ENCODE measurements at regions not wholly inside any gene's neighbourhood (a gene's known extent, or its start where the extent isn't known, plus 50 kb on each side); places are given as distances from the start of the nearest gene placed in this dataset.

DNA sequence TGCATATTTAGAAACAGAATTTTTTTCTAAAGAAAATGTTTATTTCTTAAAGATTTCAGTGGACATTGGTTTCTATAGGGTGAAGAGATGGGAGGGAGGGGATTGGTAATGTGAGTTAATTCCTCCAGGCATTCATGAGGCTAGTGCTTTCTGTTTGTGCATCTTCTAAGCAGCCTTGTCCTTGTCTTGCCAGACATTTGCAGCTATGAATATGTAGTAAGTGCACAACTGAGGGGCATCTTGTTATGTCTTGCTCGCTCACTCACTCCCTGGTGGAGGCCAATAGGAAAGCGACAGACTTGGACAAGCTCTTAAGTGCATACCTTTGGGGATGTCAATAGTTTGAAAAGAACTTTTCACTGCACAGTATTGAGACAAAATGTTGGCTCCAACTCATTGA lies 92.5 kb upstream of the ATP10A start:
- H3K9ac ChIP-seq (ENCODE audit: low read length): no peak overlapping the region
- no peaks in the 10 kb centered on the region for H3K9me3 ChIP-seq (ENCODE audit: control insufficient read depth, low read length)
- H3K27me3 ChIP-seq (ENCODE audit: control insufficient read depth, insufficient read depth, low read length): no peaks in the 10 kb centered on the region
- H3K4me1 ChIP-seq (ENCODE audit: control insufficient read depth, insufficient read depth, low read length): no peaks in the 10 kb centered on the region
- no peaks in the 10 kb centered on the region for H3K36me3 ChIP-seq (ENCODE audit: control insufficient read depth, insufficient read depth, low read length)
- H3K4me3 ChIP-seq (ENCODE audit: low read length): no peak overlapping the region

DNA sequence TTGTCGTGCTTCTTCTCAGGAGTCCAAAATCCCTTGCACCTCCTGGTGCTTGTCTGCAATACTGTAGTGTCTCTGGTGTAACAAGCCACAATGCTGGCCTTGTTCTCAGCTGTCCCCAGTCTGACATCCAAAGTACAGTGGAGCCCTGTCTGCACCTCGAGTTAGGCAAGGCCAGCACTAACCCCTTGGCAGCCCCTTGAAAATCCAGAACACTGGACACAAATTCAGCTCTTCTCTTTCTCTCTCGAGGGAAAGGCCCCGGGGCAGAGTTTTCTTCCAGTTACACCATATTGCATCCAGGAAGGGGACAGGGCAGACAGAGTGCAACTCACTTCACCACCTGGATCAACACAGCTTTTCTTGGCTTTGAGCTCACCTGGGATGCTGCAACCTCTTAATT lies 91.3 kb upstream of the ATP10A start:
- Histone ChIP-seq H3K9ac (ENCODE audit: low read length) (no peak overlapping the region), H3K4me3 (ENCODE audit: low read length) (no peak overlapping the region), H3K36me3 (ENCODE audit: control insufficient read depth, insufficient read depth, low read length) (no peaks in the 10 kb centered on the region), H3K27me3 (ENCODE audit: control insufficient read depth, insufficient read depth, low read length) (no peaks in the 10 kb centered on the region), H3K4me1 (ENCODE audit: control insufficient read depth, insufficient read depth, low read length) (no peaks in the 10 kb centered on the region), H3K9me3 (ENCODE audit: control insufficient read depth, low read length) (no peaks in the 10 kb centered on the region)

DNA sequence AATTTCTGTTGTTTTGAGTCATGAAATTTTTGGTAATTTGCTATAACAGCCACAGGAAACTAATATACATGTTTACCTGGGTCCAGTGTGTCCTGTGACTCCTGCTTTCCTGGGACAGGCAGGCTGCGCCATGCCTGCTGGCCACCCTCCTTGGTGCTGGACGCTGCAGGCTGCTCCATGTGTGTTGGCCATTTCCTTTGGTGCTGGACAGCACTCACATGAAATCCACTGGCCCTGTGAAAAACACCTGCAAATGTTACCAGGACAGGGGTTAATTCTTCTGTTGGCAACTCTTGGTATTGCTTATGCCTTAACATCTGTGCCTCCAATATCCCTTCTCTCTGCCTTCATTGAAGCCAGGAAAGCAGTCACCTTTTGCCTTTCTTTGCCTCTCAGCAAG lies 86.9 kb upstream of the ATP10A start:
- H3K9me3 ChIP-seq (ENCODE audit: control insufficient read depth, low read length): no peaks in the 10 kb centered on the region

DNA sequence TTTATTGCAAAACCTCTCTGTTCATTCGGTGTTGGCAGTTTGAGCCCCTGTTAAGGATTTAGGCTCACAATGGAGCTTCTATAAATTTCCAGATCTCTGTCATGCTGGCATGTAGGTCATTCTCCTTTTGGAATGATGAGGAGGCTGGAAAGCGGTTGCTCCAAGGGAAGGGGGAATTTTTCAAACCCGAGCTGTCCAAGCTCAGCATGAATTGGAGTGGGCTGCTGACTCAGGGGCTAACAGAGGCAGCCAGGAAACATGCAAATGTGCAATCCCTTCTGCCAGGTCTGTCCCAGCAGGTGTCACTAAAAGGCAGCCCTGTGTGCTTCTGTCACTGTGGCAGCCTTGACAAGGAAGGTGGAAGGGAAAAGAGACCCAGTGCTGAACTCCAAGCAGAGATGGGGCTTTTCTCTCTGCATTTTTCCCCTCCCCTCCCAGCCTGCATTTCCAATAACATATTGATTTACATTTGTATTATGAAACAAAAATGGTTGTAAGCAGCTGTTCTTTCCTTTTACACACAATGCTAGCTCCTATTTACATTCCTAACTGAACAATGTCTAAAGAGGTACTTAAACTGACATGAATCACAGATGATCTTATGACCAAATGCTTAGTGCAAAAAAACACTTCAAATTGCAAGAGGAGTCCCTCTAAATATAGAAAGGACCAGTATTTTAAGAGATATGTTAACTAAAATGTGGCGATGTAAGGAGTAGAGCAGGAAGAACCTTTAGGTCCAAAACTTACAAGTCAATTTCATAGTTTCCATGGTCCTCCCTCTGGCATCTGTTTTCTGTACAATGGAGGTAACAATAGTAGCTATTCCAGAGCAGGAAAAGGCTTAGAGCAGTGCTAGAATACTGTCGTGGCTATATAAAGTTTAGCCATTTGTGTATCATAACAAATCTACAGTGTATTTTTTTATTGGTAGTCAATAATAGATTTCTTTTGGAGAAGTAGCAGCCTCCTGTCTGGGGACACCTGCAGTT lies 84.5 kb upstream of the ATP10A start:
- H3K9ac ChIP-seq (ENCODE audit: low read length): no peak overlapping the region
- no peaks in the 10 kb centered on the region for H3K27me3 ChIP-seq (ENCODE audit: control insufficient read depth, insufficient read depth, low read length)
- H3K4me3 ChIP-seq (ENCODE audit: low read length): no peak overlapping the region
- no peaks in the 10 kb centered on the region for H3K4me1 ChIP-seq (ENCODE audit: control insufficient read depth, insufficient read depth, low read length)
- H3K9me3 ChIP-seq (ENCODE audit: control insufficient read depth, low read length): no peaks in the 10 kb centered on the region
- H3K36me3 ChIP-seq (ENCODE audit: control insufficient read depth, insufficient read depth, low read length): no peaks in the 10 kb centered on the region

More for the DNA sequence above, 86.9 kb upstream of the ATP10A start:
- Histone ChIP-seq H3K9ac (ENCODE audit: low read length) (no peak overlapping the region), H3K36me3 (ENCODE audit: control insufficient read depth, insufficient read depth, low read length) (no peaks in the 10 kb centered on the region), H3K4me1 (ENCODE audit: control insufficient read depth, insufficient read depth, low read length) (no peaks in the 10 kb centered on the region), H3K27me3 (ENCODE audit: control insufficient read depth, insufficient read depth, low read length) (no peaks in the 10 kb centered on the region), H3K4me3 (ENCODE audit: low read length) (no peak overlapping the region)

DNA sequence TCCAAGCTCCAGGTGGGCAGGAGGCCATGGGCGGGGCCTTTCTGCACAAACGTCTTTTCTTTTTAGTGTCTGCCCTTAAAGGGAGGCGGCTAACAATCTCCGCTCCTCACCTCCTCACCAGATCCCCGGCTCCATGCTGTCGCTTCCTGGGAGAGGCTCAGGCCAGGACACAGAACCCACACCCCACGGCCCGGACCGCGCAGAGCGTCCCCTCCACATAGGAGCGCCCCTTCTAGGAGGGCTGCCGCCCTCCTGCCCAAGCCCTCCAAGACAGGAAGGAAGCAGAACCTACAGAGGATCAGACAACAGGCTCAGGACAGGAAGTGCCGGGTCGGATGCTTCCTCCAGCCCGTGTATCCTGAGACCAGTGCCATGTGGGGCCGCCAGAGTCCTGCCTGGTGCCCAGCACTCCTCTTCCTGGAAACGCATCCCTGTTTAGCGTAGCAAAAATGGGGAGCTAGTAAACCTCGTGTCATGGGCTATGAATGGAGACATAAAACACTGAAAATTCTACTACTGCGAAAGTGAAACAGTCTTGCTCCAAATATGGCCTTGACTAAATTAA lies 83.2 kb upstream of the ATP10A start:
- H3K9ac ChIP-seq (ENCODE audit: low read length): no peak overlapping the region
- no peak overlapping the region for H3K4me3 ChIP-seq (ENCODE audit: low read length)
- H3K36me3 ChIP-seq (ENCODE audit: control insufficient read depth, insufficient read depth, low read length): no peaks in the 10 kb centered on the region
- H3K4me1 ChIP-seq (ENCODE audit: control insufficient read depth, insufficient read depth, low read length): no peaks in the 10 kb centered on the region
- no peaks in the 10 kb centered on the region for H3K9me3 ChIP-seq (ENCODE audit: control insufficient read depth, low read length)
- no peaks in the 10 kb centered on the region for H3K27me3 ChIP-seq (ENCODE audit: control insufficient read depth, insufficient read depth, low read length)

DNA sequence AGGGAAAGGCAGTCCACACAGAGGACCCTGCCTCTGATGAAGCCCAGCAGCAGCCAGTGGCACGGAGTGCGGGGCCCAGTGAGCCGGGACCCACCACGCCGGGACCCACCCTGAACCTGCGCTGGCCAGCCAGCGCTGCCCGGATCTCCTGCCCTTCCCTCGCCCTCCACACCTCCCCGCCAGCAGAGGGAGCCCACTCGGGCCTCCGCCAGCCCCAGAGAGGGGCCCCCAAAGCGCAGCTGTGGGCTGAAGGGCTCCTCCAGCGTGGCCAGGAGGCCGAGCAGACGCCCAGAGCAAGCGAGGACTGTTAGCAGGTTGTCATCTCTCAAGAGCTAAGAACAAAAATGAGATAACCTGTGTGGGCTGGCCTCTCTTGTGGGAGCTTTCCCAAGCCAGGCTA lies 81.3 kb upstream of the ATP10A start:
- Histone ChIP-seq H3K36me3 (ENCODE audit: control insufficient read depth, insufficient read depth, low read length) (no peaks in the 10 kb centered on the region), H3K9me3 (ENCODE audit: control insufficient read depth, low read length) (no peaks in the 10 kb centered on the region), H3K27me3 (ENCODE audit: control insufficient read depth, insufficient read depth, low read length) (no peaks in the 10 kb centered on the region), H3K9ac (ENCODE audit: low read length) (no peak overlapping the region), H3K4me1 (ENCODE audit: control insufficient read depth, insufficient read depth, low read length) (no peaks in the 10 kb centered on the region), H3K4me3 (ENCODE audit: low read length) (no peak overlapping the region)

DNA sequence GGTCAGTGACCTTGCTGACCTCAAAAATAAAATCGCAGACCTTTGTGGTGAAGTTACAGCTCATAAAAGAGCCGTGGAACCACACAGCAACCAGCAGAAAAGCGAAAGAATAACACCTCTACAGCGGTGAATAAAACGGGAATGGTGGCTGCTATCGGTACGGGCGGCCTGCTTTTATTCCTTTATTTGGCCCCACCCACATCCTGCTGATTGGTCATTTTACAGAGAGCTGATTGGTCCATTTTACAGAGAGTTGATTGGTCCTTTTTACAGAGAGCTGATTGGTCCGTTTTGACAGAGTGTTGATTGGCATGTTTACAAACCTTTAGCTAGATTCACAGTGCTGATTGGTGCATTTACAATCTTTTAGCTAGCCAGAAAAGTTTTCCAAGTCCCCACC lies 80.7 kb upstream of the ATP10A start:
- H3K27me3 ChIP-seq (ENCODE audit: control insufficient read depth, insufficient read depth, low read length): no peaks in the 10 kb centered on the region
- H3K4me1 ChIP-seq (ENCODE audit: control insufficient read depth, insufficient read depth, low read length): no peaks in the 10 kb centered on the region
- H3K36me3 ChIP-seq (ENCODE audit: control insufficient read depth, insufficient read depth, low read length): no peaks in the 10 kb centered on the region
- no peak overlapping the region for H3K9ac ChIP-seq (ENCODE audit: low read length)
- no peak overlapping the region for H3K4me3 ChIP-seq (ENCODE audit: low read length)
- no peaks in the 10 kb centered on the region for H3K9me3 ChIP-seq (ENCODE audit: control insufficient read depth, low read length)

DNA sequence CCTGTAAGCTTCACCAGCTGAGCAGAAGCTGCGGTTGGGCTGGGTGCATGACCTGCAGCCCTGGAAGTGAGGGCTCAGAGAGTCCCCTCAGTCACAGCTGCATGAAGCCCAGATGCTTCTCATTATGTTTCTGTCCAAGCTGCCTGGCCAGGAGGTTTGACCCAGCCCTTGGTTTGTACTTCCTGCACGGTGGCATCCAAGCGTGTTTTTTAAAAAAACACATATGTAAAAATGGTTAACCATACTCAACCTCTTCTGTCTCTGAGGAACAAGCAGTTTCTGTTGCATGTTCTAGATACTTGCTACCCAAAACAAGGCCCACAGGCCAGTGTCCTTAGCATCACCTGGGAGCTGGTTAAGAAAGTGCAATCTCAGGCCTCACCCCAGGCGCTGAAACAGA lies 76.0 kb upstream of the ATP10A start:
- Histone ChIP-seq H3K27me3 (ENCODE audit: control insufficient read depth, insufficient read depth, low read length) (no peaks in the 10 kb centered on the region), H3K36me3 (ENCODE audit: control insufficient read depth, insufficient read depth, low read length) (no peaks in the 10 kb centered on the region), H3K9ac (ENCODE audit: low read length) (no peak overlapping the region), H3K4me1 (ENCODE audit: control insufficient read depth, insufficient read depth, low read length) (no peaks in the 10 kb centered on the region), H3K4me3 (ENCODE audit: low read length) (no peak overlapping the region), H3K9me3 (ENCODE audit: control insufficient read depth, low read length) (no peaks in the 10 kb centered on the region)

DNA sequence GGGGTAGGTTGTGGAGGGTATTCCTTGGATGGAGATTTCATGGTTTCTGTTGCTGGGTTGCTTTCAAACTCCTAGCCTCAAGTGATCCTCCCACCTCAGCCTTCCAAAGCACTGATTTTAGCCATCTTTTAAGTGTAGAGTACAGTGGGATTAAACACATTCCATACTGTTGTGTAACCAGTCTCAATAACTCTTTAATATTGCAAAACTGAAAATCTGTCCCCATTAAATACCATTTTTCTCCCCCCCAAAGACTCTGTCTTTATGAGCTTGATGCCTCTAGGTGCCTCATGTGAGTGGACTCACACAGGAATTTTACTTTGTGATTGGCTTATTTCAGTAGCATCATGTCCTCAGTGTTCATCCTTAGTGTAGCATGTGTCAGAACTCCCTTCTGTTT lies 74.7 kb upstream of the ATP10A start:
- Histone ChIP-seq H3K4me3 (ENCODE audit: low read length) (no peak overlapping the region), H3K9ac (ENCODE audit: low read length) (no peak overlapping the region), H3K9me3 (ENCODE audit: control insufficient read depth, low read length) (no peaks in the 10 kb centered on the region), H3K4me1 (ENCODE audit: control insufficient read depth, insufficient read depth, low read length) (peaks cover 6% of the 10 kb centered on the region), H3K36me3 (ENCODE audit: control insufficient read depth, insufficient read depth, low read length) (no peaks in the 10 kb centered on the region), H3K27me3 (ENCODE audit: control insufficient read depth, insufficient read depth, low read length) (no peaks in the 10 kb centered on the region)

DNA sequence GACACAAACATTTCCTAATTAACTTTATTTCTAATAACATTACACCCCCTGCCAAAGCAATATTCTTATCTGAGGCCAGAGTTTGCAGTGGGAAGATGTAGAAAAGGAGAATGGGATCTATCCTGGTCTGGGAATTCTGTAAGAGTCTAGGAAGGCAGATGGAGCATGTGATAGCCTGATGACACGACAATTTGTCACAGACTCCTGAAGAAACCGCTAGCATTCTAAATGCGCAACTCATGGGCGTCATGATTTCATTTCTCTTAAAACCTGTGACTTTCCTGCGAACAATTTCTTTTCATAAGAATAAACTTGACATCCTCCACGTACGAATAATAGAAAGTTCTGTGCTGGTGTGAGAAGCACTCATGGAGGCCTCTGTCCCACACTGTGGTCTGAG lies 72.9 kb upstream of the ATP10A start:
- Histone ChIP-seq H3K27me3 (ENCODE audit: control insufficient read depth, insufficient read depth, low read length) (no peaks in the 10 kb centered on the region), H3K4me1 (ENCODE audit: control insufficient read depth, insufficient read depth, low read length) (peaks cover 6% of the 10 kb centered on the region), H3K9ac (ENCODE audit: low read length) (no peak overlapping the region), H3K9me3 (ENCODE audit: control insufficient read depth, low read length) (no peaks in the 10 kb centered on the region), H3K36me3 (ENCODE audit: control insufficient read depth, insufficient read depth, low read length) (no peaks in the 10 kb centered on the region), H3K4me3 (ENCODE audit: low read length) (no peak overlapping the region)

DNA sequence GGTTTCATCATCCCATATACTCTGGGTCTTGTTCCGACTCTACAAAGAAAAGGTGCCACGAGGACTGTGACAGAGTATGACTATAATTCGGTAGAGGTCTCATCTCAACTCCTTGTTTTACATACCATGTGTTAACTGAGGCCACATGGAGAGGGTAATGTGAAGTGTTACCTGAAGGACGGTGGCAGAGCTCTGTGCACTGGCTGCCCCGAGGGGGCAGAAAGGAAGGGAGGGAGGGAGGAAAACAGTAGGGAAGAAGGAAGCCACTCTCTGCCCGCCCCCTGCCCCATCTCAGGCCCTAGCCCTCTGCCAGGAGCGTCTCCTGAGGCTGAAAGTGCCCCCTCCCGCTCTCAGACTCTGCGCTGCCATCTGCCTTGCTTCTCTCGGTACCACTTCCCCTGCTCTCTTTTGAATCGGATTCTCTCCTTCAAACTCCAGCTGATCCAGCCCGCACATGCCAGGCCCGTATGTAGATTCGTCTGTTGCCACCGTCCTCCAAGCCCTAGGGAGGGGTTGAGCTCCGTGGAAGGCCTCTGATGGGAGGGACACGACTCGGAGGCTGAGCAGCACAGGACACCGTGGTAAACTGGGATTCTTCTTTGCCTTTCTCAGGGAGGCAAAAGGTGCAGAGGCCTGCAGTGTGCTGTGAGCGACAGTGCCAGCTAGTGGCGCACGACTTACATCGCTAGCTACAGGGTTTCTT lies 70.5 kb upstream of the ATP10A start:
- Histone ChIP-seq H3K27me3 (ENCODE audit: control insufficient read depth, insufficient read depth, low read length) (no peaks in the 10 kb centered on the region), H3K9ac (ENCODE audit: low read length) (peak overlapping the region; percentile 41), H3K9me3 (ENCODE audit: control insufficient read depth, low read length) (no peaks in the 10 kb centered on the region), H3K4me3 (ENCODE audit: low read length) (no peak overlapping the region), H3K4me1 (ENCODE audit: control insufficient read depth, insufficient read depth, low read length) (peaks cover 6% of the 10 kb centered on the region), H3K36me3 (ENCODE audit: control insufficient read depth, insufficient read depth, low read length) (no peaks in the 10 kb centered on the region)

DNA sequence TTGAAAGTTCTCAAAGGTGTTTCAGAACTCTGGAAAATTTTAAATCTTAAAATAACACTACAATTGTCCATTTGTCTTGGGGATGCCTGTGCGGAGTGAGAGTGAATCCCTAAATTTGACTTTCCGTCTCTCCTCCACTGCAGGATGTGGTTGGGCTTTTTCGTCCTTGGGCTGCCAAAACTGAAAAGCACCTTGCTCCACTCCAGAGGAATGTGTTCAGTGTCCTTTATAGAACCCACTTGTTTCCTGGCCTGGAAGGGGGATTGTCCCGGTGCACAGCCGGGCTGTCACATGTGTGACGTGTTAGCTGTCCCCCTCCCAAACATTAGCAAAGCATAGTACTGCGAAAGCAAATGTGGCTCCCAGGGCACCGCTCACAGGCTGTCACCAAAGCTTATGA lies 69.6 kb upstream of the ATP10A start:
- Histone ChIP-seq H3K9me3 (ENCODE audit: control insufficient read depth, low read length) (no peaks in the 10 kb centered on the region), H3K4me3 (ENCODE audit: low read length) (no peak overlapping the region), H3K36me3 (ENCODE audit: control insufficient read depth, insufficient read depth, low read length) (no peaks in the 10 kb centered on the region), H3K4me1 (ENCODE audit: control insufficient read depth, insufficient read depth, low read length) (peaks cover 6% of the 10 kb centered on the region), H3K9ac (ENCODE audit: low read length) (no peak overlapping the region), H3K27me3 (ENCODE audit: control insufficient read depth, insufficient read depth, low read length) (no peaks in the 10 kb centered on the region)
